H7 (cell line): ENCODE measurements at regions not wholly inside any gene's neighbourhood (a gene's known extent, or its start where the extent isn't known, plus 50 kb on each side); places are given as distances from the start of the nearest gene placed in this dataset.
A peak's percentile ranks its signal among the peaks of the same experiment; 100 is the strongest.
"Not testable (repeated sequence)": the region's sequence is repeated elsewhere in the genome, so short reads cannot be mapped to it uniquely, and the experiment has no call there.

Experiments
- DNase-seq: peaks from one replicate; pipeline ENCODE4 v3.0.0; 2012
- H3K27me3 ChIP-seq: 2 replicates; pipeline ENCODE4 v1.6.0; 2011; ENCODE audit warnings: mild to moderate bottlenecking, low read length; ENCODE audit not compliant: control insufficient read depth, insufficient read depth
- H3K36me3 ChIP-seq: replicated peaks from 2 replicates; pipeline ENCODE4 v1.5.1; 2011; ENCODE audit warnings: low read length; ENCODE audit not compliant: control insufficient read depth, insufficient read depth
- H3K4me3 ChIP-seq: 2 replicates; pipeline ENCODE4 v1.5.1; 2011; ENCODE audit warnings: low read depth, mild to moderate bottlenecking, control low read depth, low read length, moderate library complexity; ENCODE audit not compliant: insufficient read depth

- H3K27me3 ChIP-seq, H3K4me3 ChIP-seq, DNase-seq, H3K36me3 ChIP-seq: not testable (repeated sequence)
Measured at GRCh38 chr1:121494796-121495195, 310.0 kb downstream of the SRGAP2C start.

DNA sequence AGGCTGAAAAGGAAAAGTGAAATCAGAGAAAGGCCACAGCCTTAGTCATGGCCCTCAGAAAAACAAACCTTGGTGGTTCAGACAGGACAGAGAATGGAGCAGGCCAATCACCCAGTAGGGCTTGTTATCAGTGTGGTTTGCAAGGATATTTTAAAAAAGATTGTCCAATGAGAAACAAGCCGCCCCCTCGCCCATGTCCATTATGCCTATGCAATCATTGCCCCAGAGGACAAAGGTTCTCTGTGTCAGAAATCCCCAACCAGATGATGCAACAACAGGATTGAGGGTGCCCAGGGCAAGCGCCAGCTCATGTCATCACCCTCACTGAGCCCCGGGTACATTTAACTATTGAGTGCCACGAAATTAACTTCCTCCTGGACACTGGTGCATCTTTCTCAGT, 326.7 kb downstream of the SRGAP2C start:
- H3K36me3 ChIP-seq, DNase-seq, H3K4me3 ChIP-seq: not testable (repeated sequence)

GRCh38 chr1:121511876-121512275, 327.1 kb downstream of the SRGAP2C start:
- DNase-seq, H3K27me3 ChIP-seq, H3K36me3 ChIP-seq, H3K4me3 ChIP-seq: not testable (repeated sequence)

More for the DNA sequence above, 326.7 kb downstream of the SRGAP2C start:
- H3K27me3 ChIP-seq: not testable (repeated sequence)

- no peaks in the 10 kb centered on the region for H3K36me3 ChIP-seq
- DNase-seq: no peak
- no peak overlapping the region for H3K4me3 ChIP-seq
Measured at GRCh38 chr1:121515235-121515634, 330.5 kb downstream of the SRGAP2C start.

DNA sequence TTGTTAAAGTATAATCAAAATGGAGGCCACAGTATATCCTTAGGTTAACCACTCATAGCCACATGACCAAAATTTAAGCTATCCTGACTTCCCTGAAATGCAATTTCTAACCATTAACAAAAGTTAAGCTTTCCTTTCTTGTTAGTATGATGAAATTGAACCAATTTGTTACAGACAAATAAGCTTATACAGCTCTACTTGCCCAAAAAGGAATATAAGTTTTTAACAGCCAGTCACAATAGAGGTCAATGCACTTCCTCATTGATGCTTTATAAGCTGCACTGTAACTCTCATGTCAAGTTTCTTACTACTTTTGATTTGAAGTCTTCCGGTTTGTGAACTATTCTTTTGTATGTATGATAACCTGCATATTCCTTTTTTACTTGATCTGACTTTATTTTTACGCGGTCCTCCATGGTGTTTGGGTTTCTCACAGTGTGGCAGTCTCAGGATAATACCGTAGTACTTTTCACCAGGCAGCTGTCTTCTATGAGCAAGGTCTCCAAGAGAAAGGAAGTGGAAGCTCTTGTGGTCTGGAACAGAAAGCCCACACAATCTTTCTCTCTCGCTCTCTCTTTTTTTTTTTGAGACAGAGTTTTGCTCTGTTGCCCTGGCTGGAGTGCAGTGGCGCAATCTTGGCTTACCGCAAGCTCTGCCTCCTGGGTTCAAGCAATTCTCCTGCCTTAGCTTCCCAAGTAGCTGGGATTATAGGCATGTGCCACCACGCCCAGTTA, 331.6 kb downstream of the SRGAP2C start:
- Histone ChIP-seq H3K4me3 (no peak overlapping the region), H3K36me3 (no peaks in the 10 kb centered on the region), H3K27me3 (peaks cover 3% of the 10 kb centered on the region; the same call in 1 of the 2 replicates)
- DNase-seq: no peak

More at GRCh38 chr1:121515235-121515634, 330.5 kb downstream of the SRGAP2C start:
- H3K27me3 ChIP-seq: peaks cover 3% of the 10 kb centered on the region; the same call in 1 of the 2 replicates

- DNase-seq: no peak
- Histone ChIP-seq H3K4me3 (no peak overlapping the region), H3K36me3 (no peaks in the 10 kb centered on the region), H3K27me3 (peaks cover 3% of the 10 kb centered on the region; the same call in 1 of the 2 replicates)
Measured at GRCh38 chr1:121517586-121518230, 332.9 kb downstream of the SRGAP2C start.

DNA sequence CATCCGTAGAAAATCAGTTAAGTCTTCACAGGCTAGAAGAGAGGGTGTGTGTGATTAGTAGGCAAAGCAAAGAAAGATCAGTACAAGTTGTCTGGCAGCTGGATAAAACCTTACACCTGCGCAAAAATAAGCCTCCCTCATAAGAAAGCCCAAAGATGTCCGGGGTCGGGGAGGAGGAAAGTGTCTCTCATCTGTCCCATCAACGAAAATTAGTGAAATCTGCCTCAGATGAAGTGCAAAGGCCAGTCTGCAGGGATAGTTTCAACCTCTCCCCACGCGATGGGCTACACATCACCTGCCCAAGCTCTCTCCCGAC, 333.9 kb downstream of the SRGAP2C start:
- Histone ChIP-seq H3K27me3 (peaks cover 3% of the 10 kb centered on the region; the same call in 1 of the 2 replicates), H3K36me3 (no peaks in the 10 kb centered on the region), H3K4me3 (peak overlapping the region; percentile 68)
- DNase-seq: no peak

DNA sequence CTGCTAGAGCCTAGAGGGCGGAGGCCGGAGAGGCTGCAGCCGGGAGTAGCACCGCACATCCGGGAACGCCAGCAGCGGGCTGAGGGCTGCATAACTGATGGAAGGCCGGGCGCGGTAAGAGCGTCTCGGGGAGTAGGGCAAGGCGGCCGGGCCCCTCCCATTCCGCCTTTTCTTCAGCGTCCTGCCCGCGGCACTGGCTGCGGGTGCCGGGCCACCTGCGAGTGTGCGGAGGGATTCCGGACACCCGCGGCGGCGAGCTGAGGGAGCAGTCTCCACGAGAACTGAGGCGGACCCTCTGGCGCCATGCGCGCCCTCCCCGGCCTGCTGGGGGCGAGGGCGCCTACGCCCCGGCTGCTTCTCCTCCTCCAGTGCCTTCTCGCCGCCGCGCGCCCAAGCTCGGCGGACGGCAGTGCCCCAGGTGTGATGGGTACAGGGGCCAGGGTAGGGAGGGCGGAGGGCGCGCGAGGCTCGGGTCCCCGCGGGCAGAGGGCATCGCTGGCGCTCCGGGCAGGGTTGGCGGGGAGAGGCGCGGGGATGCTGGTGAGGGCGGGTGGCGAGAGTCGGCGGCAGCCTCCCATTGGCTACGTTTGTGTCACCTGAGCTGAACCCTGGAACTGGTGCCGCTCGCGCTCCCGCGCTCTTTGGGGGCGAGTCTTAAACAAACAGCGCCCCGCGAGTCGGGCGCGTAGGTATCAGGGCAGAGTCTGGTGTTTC, 334.4 kb downstream of the SRGAP2C start:
- no peaks in the 10 kb centered on the region for H3K36me3 ChIP-seq
- peak; percentile 85 for DNase-seq
- H3K27me3 ChIP-seq: peaks cover 3% of the 10 kb centered on the region; the same call in 1 of the 2 replicates
- H3K4me3 ChIP-seq: peak overlapping the region; percentile 68

DNA sequence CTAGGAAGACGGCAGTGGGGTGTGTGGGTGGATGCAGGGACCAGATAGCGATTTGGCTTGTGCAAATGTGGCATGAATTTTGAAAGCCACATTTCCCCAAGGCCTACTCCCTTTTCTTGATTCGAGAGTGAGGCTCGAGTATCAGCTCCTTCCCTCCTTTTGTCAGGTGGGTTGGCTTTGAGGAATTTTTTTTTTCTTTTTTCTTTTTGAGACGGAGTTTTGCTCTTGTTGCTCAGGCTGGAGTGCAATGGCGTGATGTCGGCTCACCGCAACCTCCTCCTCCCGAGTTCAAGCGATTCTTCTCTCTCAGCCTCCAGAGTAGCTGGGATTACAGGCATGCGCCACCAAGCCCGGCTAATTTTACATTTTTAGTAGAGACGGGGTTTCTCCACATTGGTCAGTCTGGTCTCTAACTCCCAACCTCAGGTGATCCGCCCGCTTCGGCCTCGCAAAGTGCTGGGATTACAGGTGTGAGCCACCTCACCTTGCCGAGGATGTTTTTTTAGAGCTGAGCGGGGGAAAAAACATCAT, 335.0 kb downstream of the SRGAP2C start:
- not testable (repeated sequence) for H3K36me3 ChIP-seq, DNase-seq, H3K27me3 ChIP-seq
- H3K4me3 ChIP-seq: peak overlapping the region; percentile 68

- H3K36me3 ChIP-seq: no peaks in the 10 kb centered on the region
- H3K4me3 ChIP-seq: no peak overlapping the region
- DNase-seq: no peak
- peaks cover 3% of the 10 kb centered on the region; the same call in 1 of the 2 replicates for H3K27me3 ChIP-seq
Measured at GRCh38 chr1:121522061-121522759, 337.4 kb downstream of the SRGAP2C start.

- not testable (repeated sequence) for H3K27me3 ChIP-seq, DNase-seq, H3K4me3 ChIP-seq, H3K36me3 ChIP-seq
Measured at GRCh38 chr1:121523112-121523511, 338.3 kb downstream of the SRGAP2C start.

- Histone ChIP-seq H3K27me3 (no peaks in the 10 kb centered on the region), H3K36me3 (no peaks in the 10 kb centered on the region), H3K4me3 (no peak overlapping the region)
- DNase-seq: no peak
Measured at GRCh38 chr1:121525355-121525754, 340.6 kb downstream of the SRGAP2C start.

DNA sequence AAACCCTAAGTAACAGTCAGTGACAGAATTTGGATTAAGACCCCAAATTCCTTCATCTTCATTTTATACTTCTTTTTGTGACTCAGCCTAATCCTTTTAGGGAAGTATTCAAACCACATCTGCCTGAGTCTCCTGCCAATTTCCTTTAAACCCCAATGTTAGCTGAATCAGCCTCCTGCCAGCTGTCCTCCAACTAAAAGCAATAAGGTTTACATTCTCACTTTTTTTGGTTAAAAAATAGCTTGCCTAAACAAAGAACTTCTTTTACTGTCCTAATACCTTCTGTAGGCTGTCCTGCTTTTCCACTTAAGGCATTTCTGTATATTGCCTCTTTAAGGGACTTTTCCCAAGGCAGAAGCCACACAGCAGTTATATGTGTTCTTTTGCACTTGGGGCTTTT, 344.2 kb downstream of the SRGAP2C start:
- not testable (repeated sequence) for H3K27me3 ChIP-seq, H3K36me3 ChIP-seq, DNase-seq, H3K4me3 ChIP-seq

DNA sequence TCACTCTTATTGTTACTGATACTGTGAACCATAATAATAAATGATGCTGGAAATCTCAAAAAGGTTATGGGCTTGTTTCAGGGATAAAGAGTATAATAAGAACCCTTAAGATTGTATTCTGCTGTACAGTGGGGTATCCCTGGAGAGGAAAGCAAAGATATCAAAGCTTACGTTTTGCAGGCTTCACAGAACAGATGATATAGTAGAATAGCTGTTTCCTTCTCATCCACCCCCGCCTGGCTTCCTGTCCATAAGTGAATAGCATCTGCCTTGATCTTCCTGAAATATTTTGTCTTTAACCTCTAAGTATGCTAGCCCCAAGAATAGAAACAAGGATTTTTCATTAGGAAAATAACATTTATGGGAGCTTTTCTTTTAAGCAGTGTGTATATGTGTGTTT, 345.3 kb downstream of the SRGAP2C start:
- not testable (repeated sequence) for H3K4me3 ChIP-seq, H3K36me3 ChIP-seq, DNase-seq, H3K27me3 ChIP-seq
